ENCODE measurements at regions not wholly inside any gene's neighbourhood (a gene's known extent, or its start where the extent isn't known, plus 50 kb on each side); places are given as distances from the start of the nearest gene placed in this dataset.

DNA sequence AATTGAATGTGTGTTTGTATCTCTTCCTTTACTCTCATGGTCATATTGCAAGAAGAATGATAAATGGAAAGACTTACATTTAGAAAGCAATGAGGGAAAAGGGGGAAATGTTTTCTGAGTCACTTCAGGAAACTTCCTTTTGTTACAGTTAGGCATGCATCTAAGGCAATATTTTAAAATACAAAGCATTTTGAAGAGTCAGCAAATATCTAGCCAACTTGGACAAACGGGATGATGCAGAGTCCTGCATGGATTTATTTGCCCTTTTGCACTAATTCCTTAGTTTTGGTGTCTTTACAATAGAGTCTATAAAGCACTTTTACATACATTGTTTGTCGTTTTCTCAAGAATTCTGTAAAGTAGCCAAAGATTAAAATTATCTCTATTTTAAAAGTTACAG is 286.2 kb upstream of the UBE2E2 start:
- no peak for DNase-seq

DNA sequence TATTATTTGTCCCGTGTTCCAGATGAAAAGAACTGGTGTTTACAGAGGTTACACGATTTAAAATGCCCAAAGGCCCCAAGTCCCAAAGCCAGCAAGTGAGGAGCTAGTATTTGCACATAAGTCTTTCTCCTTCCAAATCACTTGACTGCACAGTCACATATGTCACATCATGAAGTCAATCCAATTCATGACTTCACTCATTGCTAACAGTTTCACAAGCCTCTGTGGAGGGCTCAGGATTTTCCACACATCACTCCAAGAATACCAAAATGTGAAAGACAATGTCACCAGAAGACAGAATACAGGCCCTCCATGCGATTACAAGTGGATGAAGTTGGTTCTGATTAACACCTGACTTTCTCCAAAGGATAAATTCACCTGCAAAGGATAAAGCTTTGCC is 283.1 kb upstream of the UBE2E2 start:
- no peak for DNase-seq

DNA sequence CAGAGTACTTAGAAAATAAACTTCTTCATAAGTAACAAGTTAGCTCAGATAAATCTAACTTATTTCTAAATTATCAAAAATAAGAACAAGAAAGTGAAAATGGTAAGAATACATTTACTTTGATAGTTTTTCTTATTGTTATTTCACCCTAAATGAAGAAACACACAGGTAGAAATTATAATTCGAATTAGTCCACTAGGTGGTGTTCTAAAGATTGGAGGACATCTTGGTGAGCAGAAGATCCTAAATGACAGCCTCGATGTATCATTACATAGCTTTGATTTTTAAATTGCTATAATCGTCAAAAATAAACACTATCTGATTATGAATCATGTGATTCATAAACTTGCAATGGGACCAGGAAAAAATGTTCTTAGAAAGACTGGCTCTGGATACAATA is 280.8 kb upstream of the UBE2E2 start:
- DNase-seq: peak in 1 of 2 experiments; percentile 22

DNA sequence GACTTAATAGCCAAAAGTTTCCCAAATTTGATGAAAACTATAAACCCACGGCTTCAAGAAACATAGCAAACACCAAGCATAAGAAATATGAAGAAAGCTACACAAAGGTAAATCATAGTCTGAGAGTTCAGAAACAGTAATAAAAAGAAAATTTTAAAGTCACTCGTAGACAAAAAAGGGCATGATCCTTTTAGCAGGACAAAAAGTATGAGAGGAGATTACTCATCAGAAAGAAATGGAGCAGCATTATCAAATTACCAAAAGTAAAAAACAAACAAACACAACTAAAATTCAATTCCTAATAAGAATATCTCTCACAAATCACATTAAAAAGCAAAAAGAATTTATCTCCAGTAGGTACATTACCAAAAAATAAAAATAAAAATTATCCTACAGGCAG is 279.4 kb upstream of the UBE2E2 start:
- no peak for DNase-seq

DNA sequence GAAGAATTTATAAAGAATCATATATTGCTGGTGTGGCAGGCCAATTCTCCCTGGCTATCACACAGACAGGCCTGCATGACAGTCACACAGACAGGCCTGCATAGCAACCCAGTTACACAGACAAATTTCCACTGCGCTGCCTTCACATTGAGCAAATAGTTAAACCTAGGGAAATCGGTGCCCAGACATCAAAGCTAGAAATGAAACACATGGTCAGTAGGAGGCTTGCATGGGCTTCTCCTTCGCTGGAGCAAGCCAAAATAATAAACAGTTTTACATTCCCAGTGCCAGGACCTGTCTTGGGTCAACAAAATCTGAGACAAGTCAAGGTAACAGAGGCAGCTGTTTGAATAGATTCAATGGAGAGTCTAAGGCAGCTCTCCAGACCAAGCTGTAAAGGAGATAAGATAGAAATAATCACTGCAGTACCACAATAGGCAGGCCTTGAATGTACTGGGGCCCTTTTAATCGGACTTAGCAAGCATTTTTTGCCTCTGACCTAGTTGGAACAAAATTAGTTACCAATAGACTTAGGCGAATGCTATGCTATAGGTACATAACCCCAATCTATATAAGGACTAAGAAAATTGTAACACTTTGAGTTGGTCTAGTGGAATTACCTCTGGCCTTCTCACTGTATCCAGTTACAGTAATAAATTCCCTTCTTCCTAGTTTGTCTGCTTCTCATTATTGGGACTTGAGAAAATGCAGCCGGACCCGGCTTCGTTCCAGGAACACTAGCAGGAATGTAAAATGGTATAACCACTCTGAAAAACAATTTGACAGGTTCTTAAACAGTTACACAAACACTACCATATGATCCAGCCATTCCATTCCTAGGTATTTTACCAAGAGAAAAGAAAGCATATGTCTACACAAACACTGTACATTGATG is 274.7 kb upstream of the UBE2E2 start:
- DNase-seq: no peak

DNA sequence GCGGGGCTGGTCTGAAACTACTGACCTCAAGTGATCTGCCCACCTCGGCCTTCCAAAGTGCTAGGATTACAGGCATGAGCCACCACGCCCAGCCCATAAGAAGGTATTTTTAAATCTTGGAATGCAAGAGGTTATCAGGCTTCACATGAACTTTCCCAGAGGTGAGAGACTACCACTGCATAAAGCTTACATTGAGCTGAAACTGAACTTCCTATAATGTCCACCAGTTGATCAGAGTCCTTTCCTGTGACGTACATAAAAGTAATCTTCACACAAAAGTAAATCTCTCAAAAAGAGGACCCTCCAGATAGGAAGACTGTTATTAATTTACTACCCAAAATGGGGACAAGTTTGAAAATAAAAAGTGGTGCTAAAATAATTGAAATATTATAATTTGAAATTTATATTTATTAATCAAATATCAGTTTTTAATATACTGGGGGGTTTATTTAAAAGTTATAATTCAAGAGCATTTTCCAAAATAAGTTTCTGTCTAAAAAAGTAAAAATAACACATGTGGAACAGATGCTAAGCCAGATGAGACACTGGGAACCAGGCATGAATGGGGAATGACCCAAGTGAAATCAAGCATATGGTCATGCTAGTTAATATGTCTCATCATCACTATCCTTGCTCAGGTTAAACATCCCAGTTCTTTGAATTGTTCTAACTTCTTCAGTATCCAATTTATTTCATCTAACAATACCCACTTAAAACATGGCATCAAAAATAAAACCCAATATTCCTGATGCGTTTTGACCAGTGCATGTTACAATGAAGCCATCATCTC is 269.9 kb upstream of the UBE2E2 start:
- DNase-seq: no peak

DNA sequence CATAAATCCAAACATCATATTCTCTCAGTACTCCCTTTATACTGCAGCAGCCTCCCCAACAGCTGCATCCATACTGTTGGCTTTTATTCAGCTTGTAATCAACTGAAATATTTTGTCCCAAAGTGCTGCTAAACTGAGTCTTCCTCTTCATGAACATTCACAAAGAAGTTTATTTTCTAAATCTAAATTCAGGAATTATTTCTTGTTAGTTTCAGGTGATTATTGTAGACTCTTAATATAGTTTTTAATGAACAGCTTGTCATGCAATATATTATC is 269.3 kb upstream of the UBE2E2 start:
- DNase-seq: no peak

DNA sequence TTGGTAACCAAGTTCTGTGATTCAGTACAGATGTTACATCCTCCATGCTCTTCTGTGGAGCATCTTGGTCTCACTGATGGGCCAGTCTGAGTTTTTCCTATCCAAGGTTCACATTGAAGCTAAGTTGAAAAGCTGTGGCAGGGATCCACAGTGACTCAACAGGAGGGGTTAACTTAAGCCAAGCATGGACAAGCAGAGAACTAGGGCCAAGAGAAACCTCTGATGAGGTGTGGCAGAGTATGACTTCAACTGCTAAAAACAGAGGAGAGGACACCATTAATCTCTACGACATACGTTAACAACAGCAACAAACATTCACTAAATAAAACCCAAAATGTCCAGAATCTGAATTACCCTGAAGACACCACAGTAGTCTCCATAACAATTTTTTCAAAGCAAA is 268.1 kb upstream of the UBE2E2 start:
- no peak for DNase-seq

DNA sequence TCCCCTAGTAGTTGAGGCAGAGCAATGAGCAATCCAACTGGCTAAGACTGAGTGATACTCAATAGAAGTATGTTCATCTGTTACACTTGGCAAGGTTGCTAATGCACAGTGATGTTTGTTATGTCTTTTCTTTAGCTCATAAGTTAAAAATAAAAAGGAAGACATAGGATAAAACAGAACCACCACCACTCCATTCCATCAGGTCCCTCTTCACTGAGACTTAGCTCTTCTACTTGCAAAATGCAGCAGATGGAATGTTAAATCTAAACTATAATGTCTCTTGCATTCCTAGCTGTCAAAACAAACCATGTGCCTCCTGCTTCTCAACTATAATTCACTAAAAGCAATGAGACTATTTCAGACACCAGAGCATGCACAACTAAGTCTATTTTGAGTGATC is 265.6 kb upstream of the UBE2E2 start:
- no peak for DNase-seq

DNA sequence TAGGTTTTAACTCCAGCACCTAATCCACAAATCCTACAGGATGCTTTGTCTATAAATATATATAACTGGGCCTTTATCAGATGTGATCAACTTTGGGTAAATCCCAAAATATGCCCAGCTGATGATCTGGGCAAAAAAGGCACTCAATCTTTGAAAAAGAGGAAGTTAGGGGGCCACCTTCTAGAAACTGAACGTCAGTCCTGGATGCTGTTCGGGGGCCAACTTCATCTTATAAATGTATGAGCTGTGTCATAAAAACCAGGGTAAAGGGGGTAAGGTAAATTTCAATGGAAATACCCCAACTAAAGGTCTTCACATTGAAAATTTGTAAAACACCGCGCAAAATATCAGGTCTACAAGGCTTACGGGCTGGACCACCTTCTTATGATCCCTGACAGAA is 264.4 kb upstream of the UBE2E2 start:
- no peak for DNase-seq

DNA sequence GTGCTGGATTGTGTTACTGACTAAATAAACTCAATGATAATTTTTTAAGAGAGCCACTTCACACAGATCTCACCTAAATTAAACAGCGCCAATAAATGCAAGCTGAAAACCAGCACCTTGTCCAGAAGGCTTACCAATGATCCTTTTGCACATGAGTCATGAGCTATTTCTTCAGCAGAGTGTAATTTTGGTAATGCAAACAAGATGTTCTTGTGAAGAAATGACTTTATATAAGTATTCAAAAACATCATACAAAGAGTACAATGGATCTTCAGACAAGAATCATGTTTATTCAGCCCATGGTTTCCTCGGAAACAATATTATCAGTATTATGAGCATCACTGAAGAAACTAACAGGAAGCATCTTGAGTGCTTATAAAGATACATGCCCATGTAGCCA is 263.8 kb upstream of the UBE2E2 start:
- no peak for DNase-seq

DNA sequence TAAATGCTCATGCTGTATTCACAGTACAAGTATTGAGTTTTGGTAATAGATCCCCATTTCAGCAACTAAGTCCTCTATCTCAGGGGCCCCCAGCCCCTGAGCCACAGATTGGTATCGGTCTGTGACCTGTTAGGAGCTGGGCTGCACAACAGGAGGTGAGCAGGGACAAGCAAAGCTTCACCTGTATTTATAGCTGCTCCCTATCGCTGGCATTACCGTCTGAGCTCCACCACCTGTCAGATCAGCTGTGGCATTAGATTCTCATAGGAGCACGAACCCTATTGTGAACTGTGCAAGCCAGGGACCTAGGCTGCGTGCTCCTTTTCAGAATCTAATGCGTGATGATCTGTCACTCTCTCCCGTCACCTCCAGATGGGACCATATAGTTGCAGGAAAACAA is 262.8 kb upstream of the UBE2E2 start:
- DNase-seq: no peak

DNA sequence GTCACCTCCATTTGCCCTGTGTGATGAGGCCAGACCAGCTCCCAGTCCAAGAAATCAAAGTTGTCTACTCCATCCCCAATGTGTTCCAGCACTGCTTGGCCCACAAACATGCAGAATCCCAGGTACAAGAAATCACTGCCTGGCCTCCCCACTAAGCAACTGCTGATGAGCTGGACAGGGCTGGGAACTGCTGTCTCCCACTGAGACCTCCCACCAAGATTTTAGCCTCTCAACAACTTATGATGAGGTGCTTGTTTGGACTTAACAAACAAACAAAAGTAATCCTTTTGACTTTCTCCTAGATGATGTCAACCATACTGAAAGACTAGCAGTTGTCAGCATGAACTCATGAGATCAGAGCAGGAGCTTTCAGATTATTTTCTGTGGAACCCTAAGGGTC is 260.1 kb upstream of the UBE2E2 start:
- no peak for DNase-seq

DNA sequence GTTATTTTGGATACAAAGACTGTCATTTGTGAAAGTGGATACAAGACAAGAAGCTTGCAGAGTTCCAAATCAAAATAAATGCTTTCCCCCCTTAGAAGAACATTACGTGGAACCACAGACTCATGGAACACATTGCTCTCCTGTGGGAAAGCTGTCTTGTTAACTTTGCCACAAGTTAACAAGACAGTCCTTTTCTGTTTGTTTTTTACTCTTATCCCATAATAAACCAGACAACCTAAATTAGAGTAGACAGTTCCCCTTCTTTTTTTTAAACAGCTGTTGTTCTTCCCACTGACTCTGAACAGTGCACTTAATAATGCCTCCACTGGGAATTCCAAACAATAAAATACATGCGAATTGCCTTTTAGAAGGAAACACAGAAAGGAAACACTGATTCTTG is 255.3 kb upstream of the UBE2E2 start:
- DNase-seq: no peak

DNA sequence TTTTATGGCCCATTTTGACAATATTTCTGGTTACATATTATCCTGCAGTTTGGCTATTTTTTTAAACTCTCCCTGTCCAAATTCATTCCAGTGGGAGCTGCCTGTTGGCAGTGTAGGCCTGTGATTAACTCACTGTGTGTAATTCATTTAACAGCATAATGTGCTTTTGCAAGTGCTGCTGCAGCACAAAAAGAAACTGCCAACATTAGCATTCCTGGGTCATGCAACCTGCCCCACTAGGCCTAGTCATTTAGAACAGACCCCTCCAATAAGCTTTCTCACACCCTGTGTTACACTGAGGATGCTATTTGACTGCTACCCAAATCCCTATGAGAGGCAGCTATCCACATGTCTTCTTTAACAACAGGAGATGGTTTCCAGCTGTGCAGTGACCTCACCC is 251.2 kb upstream of the UBE2E2 start:
- DNase-seq: no peak

DNA sequence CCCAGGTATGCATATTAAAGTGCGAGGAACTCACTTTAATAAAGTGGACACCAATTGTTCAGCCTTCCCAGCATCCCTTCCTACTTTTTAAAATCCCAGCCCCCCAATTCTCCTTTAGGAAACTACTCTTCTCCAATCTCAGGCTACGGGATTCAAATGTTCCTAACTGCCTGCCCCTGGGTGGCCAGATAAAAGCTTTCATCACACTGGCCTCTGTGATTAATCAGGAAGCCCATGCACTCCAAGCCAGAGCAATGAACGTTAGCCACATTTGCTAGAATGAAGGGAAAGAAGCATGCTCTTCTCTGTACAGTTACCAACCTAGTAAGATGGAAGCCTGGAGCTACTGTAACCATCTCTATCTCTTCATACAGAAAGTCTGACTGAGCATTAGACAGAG is 250.3 kb upstream of the UBE2E2 start:
- DNase-seq: no peak

DNA sequence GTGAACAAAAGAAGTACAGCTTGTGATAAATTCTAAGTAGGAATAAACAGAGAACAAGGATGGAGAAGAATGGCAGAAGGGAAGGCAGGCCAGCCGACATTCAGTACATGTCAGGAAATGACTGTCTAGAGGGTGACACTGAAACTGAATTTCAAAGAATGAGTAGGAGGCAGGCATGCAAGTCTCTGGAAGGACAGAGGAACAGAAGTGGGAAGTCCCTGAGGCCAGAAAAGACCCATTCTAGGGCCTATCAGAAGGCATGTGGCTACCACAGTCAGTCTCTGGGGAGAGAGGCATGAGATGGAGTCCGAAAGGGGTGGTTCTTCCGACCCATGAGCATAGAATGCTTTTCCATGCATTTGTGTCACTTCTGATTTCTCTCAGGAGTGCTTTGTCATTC is 243.5 kb upstream of the UBE2E2 start:
- DNase-seq: no peak

DNA sequence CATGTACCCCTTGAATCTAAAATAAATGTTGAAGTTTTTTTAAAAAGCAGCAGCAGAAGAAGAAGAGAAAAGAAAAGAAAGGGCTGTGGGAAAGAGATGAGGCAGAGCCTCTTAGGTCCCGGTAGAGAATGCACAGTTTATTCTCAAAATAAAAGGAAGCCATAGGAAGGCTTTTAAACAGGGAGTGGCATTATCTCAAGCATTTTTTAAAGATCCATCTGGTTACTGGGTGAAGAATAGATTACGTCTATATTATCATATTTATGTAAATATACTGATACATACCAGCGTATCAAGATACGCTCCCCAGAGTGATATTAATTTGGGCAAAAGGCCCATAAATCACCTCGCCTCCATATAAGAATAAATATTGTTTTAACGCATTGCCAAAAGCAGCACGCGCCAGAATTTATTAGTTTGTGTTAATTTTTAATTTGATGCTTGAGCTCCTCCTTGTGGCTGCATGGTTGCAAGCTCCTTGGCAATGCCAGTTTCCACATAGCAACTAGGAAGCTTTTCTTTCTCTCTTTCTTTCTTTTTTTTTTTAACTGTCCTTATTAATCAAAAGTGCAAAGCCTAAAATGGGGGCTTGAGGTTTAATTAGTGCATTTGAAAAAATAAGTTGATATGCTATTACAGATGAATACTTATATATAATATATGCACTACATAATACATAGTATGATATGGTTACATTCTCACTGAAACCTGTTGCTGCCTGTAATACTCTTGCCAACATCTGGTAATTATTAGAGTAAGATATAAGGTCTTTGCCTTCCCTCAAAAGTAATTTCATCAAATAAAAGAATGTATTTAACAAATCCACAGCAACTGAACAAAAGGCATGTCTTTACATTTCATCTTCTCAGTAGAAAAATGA is 242.8 kb upstream of the UBE2E2 start:
- peak; percentile 29 to 49 for DNase-seq

DNA sequence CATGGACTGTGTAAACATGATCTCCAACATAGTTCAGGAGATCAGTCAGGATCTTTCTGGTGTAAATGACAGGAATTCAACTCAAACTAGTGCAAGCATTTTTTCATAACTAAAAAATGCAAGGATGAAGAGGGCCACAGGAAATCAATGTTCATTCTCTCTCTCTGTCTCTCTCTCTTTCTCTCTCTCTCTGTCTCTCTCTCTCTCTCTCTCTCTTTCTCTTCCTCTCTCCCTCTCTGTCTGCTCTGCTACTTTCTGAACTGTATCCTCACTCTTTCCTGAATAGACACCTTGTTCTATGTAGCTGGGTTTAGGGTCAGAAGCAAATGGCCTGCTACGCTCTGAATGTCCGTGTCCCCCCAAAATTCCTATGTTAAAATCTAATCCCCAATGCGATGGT is 240.9 kb upstream of the UBE2E2 start:
- no peak for DNase-seq

DNA sequence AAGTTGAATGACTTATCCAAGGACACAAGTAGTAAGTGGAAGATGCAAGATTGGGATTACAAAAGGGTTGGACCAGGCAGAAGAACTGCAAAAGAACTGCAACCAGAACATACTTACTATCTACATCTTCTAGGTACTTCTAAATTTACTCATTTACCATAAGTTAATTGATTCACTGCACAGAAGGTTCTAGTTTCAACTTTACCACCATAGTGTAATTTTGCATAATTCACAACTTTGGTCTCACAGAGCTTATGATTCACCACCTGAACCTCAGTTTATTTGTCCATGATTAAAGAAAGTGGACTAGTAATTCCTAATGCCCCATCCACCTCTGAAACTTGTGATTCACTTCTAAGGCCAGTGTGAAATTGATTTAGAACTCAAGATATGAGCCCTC is 236.8 kb upstream of the UBE2E2 start:
- no peak for DNase-seq

DNA sequence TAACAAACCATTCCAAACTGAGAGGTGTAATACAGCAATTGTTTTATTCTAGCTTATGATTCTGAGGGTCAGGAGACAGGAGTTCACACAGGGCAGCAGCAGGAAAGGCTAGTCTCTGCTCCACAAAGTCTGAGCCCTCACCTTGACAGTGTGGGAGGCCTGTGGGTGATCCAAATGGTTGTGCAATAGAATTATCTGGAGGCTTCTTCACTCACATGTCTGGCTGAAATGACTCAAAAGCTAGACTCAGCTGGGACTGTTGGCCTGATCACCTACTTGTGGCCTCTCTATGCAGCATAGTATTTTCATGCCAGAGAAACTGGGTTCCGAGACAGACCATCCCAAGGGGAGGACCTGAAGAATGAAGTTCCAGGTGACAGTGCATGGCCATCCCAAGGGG is 233.9 kb upstream of the UBE2E2 start:
- no peak for DNase-seq

DNA sequence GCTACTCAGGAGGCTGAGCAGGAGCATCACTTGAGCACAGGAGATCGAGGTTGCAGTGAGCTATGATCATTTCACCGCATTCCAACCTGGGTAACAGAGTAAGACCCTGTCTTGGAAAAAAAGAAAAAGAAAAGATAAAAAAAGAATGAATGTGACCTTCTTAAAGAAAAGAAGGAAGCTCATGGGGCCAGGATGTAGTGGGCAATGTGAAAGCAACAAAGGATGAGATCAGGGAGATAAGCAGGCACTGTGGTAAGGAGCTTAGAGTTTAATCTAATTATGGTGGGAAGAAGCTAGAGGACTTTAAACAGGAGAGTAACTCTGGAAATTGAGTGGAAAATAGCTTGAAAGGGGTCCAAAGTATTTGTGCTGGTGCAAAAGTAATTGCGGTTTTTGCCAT is 231.6 kb upstream of the UBE2E2 start:
- no peak for DNase-seq

DNA sequence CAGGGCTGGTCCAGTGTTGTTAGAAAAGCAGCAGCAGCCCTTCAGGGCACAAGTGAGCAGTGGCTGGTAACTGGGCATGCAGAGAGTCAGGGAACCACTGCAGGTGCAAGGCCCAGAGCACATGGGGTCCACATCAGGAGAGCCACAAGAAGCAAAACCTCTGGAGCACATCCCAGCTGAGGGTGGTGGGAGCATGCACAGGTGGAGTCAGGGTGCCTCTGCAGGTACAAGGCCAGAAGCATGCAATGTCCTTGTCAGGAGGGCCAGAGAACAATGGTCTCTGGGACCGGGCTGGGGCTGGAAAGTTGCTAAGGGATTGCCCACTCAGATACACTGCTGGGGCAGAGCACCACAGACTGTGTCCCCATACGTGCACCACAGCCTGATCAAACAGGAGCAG is 226.1 kb upstream of the UBE2E2 start:
- DNase-seq: no peak

All from NCI-H446 (cell line).